ENCODE measurements at regions not wholly inside any gene's neighbourhood (a gene's known extent, or its start where the extent isn't known, plus 50 kb on each side); places are given as distances from the start of the nearest gene placed in this dataset.

GRCh38 chr9:107685376-107685775 lies 195.8 kb upstream of the KLF4 start:
- in situ Hi-C loops (cut with MboI; ENCODE audit: low sequenced_read_pairs): no loop called here
- TF ChIP-seq BHLHE40 (IDR thresholded peaks at IDR 0.05; ENCODE audit: low read depth, low read length) (no peak), RAD21 (IDR thresholded peaks at IDR 0.05; ENCODE audit: low read length) (no peak), SMC3 (IDR thresholded peaks at IDR 0.05; ENCODE audit: low read depth, low read length) (no peak), MAFK (IDR thresholded peaks at IDR 0.05; ENCODE audit: low read depth, low read length) (no peak), USF2 (IDR thresholded peaks at IDR 0.05; ENCODE audit: low read depth, low read length) (no peak), CHD1 (IDR thresholded peaks at IDR 0.05; ENCODE audit: low read depth, low read length) (no peak), CTCF (conservative IDR thresholded peaks at IDR 0.05; ENCODE audit: low read depth, low read length) (no peak), FOS (IDR thresholded peaks at IDR 0.05; ENCODE audit: low read depth, low read length) (no peak), MXI1 (IDR thresholded peaks at IDR 0.05; ENCODE audit: borderline replicate concordance, low read depth, low read length) (no peak), POLR2A (IDR thresholded peaks at IDR 0.05; ENCODE audit: low read depth, low read length) (no peak), RCOR1 (IDR thresholded peaks at IDR 0.05; ENCODE audit: insufficient replicate concordance, low read length) (no peak), ELK1 (IDR thresholded peaks at IDR 0.05; ENCODE audit: borderline replicate concordance, low read depth, low read length) (no peak), RFX5 (IDR thresholded peaks at IDR 0.05; ENCODE audit: low read depth, low read length) (no peak), MAZ (IDR thresholded peaks at IDR 0.05; ENCODE audit: borderline replicate concordance, low read depth, low read length) (no peak), NFE2L2 (IDR thresholded peaks at IDR 0.05; ENCODE audit: low read depth, low read length) (no peak), CEBPB (IDR thresholded peaks at IDR 0.05; ENCODE audit: low read depth, low read length) (no peak)
- ATAC-seq (ENCODE audit: low read depth): no peak

More at GRCh38 chr9:107685376-107685775, 195.8 kb upstream of the KLF4 start:
- POLR2A ChIA-PET (ENCODE audit: unreplicated experiment): no interaction called here
- no peaks in the 10 kb centered on the region for H4K20me1 ChIP-seq (ENCODE audit: insufficient read depth, low read length)
- no peak overlapping the region for H2AK5ac ChIP-seq (ENCODE audit: low read depth, low read length)
- no peak overlapping the region for H3K14ac ChIP-seq (replicated peaks; ENCODE audit: low read depth, low read length)
- no peaks in the 10 kb centered on the region for H3K27me3 ChIP-seq (ENCODE audit: control insufficient read depth, insufficient read depth, low read length)
- H3K36me3 ChIP-seq (ENCODE audit: control insufficient read depth, insufficient read depth, low read length): no peaks in the 10 kb centered on the region
- no peak overlapping the region for H2AK9ac ChIP-seq (replicated peaks; ENCODE audit: low read depth, low read length, poor library complexity)
- no peak for DNase-seq
- no peak overlapping the region for H3K18ac ChIP-seq (ENCODE audit: low read depth, low read length)
- no peak overlapping the region for H4K5ac ChIP-seq (ENCODE audit: low read depth, low read length)
- H3K23ac ChIP-seq (ENCODE audit: low read depth, low read length): no peak overlapping the region
- H3K79me1 ChIP-seq (ENCODE audit: low read depth in 1 of 2, low read length in 2 of 2): no peaks in the 10 kb centered on the region
- dilution Hi-C loops (cut with HindIII; ENCODE audit: low sequenced_read_pairs, unreplicated experiment) (no loop called here), intact Hi-C loops (cut with micrococcal nuclease) (no loop called here)
- peaks cover 2% of the 10 kb centered on the region for H3K9me3 ChIP-seq (ENCODE audit: control insufficient read depth, insufficient read depth, low read length)
- H3K4me2 ChIP-seq (ENCODE audit: low read depth, low read length): no peak overlapping the region
- H3K27ac ChIP-seq (ENCODE audit: insufficient read depth, low read length): no peak overlapping the region
- no peaks in the 10 kb centered on the region for H3K9me1 ChIP-seq (ENCODE audit: insufficient read depth, low read length)
- WGBS, 2 experiments (ENCODE audit: extremely low coverage in 2 of 2, insufficient read length in 1 of 2): no CpG with 5 or more reads among the region's 3 CpGs
- CTCF ChIA-PET: no interaction called here
- H3K4me1 ChIP-seq (ENCODE audit: control insufficient read depth, insufficient read depth, low read length): 0 out of 2 replicates have a peak, but pooled peaks cover 2% of the 10 kb centered on the region
- no peak overlapping the region for H3K4ac ChIP-seq (ENCODE audit: low read depth, low read length)
- H2BK5ac ChIP-seq (ENCODE audit: low read depth, low read length, poor library complexity, severe bottlenecking): no peak overlapping the region
- BruUV-seq (replicated peaks): no TSS peak
- H3K56ac ChIP-seq (ENCODE audit: extremely low read depth, insufficient read depth, low read length): no peak overlapping the region
- no peak overlapping the region for H2AFZ ChIP-seq (replicated peaks; ENCODE audit: low read length, poor library complexity)
- H2BK20ac ChIP-seq (ENCODE audit: low read depth, low read length): no peak overlapping the region
- no peak overlapping the region for H3K9ac ChIP-seq (ENCODE audit: low read depth, low read length)
- no peak overlapping the region for H3K4me3 ChIP-seq (ENCODE audit: insufficient read depth, low read depth, low read length)
- no peak overlapping the region for H4K8ac ChIP-seq (ENCODE audit: low read depth in 2 of 2, low read length in 2 of 2)
- H4K91ac ChIP-seq (ENCODE audit: insufficient read depth, low read depth, low read length): no peak overlapping the region
- H2BK120ac ChIP-seq (ENCODE audit: low read depth, low read length): no peak overlapping the region
- no peak overlapping the region for H2BK15ac ChIP-seq (ENCODE audit: low read depth, low read length)
